Activated CD4-positive, alpha-beta T cell treated with anti-CD3 and anti-CD28 coated beads, Interleukin-2, amount 50 U/mL, for 48 hours (primary cell): ENCODE measurements at regions not wholly inside any gene's neighbourhood (a gene's known extent, or its start where the extent isn't known, plus 50 kb on each side); places are given as distances from the start of the nearest gene placed in this dataset.
"Not testable (repeated sequence)": the region's sequence is repeated elsewhere in the genome, so short reads cannot be mapped to it uniquely, and the experiment has no call there.

Experiments
- DNase-seq, 2 experiments: peaks; one replicate each; pipeline ENCODE4 v3.0.0-alpha.2; 2020

DNA sequence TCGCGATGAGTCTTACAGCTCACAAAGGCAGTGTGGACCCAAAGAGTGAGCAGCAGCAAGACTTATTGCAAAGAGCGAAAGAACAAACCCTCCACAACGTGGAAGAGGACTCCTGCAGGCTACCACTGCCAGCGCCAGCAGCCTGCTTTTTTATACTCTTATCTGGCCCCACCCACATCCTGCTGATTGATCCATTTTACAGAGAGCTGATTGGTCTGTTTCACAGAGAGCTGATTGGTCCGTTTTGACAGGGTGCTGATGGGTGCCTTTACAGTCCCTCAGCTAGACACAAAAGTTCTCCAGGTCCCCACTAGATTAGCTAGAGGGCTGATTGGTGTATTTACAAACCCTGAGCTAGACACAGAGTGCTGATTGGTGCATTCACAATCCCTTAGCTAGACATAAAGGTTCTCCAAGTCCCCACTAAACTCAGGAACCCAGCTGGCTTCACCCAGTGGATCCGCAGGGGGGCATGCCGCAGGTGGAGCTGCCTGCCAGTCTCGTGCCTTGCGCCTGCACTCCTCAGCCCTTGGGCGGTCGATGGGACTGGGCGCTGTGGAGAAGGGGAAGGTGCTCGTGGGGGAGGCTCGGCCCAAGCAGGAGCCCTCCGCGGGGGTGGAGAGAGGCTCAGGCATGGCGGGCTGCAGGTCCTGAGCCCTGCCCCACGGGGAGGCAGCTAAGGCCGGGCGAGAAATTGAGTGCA, 75.7 kb downstream of the QDPR start:
- DNase-seq: not testable (repeated sequence)

DNA sequence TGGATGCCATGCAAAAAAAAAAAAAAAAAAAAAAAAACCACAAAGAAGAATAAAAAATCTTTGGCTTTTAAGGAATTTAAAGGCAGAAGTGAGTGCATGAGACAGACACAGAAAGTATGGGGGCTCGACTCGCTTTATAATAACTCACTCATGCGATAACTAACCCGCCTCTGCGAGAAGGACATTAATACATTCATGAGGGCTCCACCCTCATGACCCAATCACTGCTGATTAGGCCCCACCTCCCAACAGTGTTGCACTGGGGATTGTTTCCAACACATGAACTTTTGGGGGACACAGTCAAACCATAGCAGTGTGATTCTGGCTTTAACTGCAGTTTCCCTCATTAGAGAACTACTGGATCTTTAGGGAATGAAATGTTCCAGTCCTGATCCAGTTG, 78.1 kb downstream of the QDPR start:
- DNase-seq: no peak

DNA sequence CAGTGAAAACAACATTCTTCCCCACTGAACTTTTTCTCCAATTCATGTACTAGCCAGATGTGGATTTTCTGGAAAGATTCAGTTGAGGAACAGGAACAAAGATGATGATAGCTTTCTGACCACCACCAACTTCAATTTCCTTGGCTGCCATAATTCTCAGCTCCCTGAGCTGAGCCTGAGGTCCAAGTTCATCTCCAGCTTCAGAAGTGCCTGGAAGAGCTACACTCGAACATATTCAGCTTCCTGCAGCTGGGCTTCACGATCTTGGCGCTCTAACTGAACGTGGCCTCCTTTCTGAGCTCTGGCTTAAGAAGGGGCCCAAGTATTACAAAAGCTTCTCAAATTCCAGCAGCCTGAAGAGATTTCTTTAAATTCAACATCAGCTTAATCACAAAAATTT, 83.9 kb downstream of the QDPR start:
- no peak for DNase-seq

DNA sequence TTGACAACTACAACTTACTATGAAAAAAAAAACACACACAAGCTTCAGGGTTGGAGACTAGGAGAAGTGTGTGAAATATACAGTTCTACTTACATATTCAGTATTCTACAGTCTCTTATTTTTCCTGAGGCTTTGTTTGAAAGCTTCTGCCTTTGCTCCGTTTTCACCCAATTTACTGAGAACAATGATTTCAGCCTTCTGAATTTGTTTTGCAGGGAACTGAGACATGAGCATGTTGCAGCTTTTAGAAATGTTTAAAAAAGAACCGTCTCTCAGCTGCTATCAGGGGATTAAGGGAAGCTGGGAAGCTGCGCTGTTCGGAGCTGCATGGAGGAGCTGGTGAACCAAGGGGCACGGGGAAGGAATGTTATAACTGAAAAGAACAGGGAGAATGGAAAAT, 85.7 kb downstream of the QDPR start:
- DNase-seq: no peak

DNA sequence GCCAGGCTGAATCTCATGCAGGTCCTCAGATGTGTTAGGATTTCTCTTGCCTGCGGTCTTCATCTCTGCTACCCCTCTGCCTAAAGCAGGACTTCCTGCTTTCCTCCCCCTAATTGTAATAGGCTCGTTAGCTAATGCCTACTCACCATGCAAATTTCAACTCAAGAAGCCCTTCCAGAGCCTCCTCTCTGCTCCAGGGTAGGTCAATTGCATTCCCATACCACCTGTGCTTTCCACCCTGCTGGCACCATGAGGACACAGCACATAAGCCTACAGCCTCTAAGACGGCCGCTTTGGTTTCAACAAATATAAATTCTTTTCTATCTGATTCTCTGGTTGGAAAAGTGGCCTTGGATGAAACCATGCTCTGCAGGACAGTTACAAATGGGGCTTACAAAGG, 93.9 kb downstream of the QDPR start:
- no peak for DNase-seq

DNA sequence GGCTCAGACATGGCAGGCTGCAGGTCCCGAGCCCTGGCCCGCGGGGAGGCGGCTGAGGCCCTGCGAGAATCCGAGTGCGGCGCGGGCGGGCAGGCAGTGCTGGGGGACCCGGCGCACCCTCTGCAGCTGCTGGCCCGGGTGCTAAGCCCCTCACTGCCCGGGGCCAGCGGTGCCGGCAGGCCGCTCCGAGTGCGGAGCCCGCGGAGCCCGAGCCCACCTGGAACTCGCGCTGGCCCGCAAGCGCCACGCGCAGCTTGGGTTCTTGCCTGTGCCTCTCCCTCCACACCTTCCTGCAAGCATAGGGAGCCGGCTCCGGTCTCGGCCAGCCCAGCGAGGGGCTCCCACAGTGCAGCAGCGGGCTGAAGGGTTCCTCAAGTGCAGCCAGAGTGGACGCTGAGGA, 97.5 kb downstream of the QDPR start:
- no peak for DNase-seq

DNA sequence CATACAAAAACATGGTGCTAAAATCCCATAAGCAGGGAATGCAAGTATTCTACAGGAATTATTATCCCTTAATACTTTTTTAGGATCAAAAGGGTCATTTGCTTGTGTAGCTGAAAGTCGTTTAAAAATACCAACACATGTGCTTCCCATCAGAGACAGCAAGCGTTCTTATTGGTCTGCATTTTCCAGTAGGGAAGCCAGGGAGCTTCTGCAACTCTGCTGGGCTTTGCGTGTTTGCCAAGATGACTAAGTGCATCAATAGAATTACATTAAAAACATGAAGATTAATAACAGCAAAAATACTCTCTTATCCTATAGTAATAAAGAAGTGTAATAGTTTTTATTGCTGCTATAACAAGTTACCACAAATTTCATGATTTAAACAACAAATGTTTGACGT, 111.2 kb downstream of the QDPR start:
- DNase-seq: no peak

DNA sequence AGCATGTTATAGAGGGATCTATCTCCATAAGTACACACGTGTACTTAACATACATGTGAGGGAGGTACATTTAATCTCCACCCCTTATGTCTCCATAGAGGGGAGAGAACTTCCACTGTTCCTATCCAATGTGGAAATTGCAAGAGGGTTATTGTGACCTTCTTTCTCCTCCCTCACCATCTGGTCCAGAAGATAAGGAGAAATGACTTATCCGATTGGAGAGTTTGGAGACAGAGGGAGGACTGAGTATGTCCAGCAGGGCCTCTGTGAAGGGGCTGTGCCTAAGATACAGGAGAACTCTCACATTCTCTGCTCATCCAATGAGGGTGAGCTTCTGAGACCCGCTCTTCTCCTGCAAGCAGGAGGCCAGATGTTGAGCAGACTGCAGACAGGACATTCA, 113.1 kb downstream of the QDPR start:
- DNase-seq: no peak

DNA sequence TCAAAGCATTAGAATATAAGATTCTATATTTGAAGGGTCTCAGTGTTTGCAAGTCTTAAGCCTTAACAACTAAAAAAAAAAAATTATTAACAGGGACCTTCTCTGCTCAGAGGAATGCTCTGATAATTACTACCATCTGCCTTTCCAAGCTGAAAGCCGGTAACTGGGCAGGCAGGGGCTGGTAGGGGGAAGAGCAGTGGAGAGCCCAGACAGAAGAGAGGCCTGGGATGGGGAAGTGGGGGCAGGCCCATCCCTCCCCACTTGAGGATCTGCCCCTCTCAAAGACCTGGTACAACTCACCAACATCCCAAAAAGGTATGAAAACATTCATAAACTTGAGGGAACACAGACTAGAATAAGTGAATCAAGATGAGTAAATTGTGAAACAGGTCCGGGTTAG, 113.9 kb downstream of the QDPR start:
- no peak for DNase-seq

DNA sequence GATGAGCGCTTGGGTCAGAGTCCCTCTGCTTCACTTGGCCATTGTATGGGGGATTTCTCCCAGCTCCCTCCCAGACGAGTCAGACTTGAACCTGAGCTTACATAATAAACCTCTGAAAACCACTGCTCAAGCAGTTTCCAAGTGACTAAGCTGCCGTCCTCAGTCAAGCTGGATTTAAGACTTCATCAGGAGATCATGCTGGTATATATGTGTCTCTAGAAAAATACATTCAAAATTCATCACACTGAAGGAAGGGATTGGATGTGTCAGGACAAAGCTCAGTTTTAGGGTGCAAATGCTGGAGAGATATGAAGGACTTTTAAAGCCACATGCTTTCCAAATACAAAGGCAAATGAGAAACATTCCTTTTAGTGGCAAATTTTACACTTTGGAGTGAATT, 114.3 kb downstream of the QDPR start:
- no peak for DNase-seq

DNA sequence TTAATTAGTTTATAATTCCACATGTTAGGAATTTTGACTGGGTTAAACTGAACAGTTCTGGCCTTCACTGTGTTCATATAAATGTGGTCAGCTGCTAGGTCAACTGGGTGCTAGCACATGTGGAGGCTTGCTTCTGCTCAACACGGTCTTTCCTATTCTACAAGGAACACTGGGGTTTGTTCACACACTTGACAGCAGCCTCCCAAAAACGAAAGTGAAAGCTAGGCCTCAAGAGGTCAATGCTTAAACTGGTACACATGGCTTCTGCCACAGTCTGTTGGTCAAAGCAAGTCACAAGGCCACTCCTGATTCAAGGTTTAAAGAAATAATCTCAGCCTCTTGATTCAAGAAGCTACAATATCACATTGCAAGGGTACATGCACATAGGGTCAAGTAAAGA, 126.5 kb downstream of the QDPR start:
- DNase-seq: peak in 1 of 2 experiments; percentile 1

DNA sequence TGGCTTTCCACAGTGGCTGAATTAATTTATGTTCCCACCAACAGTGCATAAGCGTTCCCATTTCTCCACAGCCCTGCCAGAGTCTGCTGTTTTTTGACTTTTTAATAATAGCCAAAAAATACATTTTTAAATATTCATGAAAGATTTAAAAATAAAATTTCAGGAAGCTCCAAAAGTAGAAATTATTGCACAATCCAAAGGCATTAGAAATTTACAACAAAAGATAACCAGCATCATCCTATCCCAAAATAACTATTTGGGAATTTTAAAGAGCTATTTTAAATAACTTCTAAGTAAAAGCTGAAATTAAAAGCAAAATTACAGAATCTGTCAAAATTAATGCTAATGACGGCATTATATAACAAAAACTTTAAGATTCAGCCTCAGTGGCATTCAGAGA, 131.5 kb downstream of the QDPR start:
- no peak for DNase-seq

DNA sequence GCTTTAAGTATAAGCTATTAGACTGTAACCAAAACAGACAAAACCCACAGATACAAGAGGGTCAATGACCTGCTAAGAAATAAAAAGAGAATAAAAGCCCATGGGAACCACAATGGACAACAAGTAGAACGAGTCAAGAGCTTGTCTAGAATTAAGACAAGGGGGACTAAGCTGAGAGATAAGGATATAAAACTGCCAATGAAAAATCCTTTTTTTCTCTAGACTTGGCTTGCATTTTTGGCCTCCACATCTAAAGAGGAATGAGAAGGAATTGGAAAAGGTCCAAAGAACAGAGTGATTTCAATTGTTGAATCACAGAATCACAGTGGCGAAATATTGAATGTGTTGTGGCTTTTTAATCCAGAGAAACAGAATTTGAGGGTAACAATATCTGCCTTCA, 135.7 kb downstream of the QDPR start:
- no peak for DNase-seq

DNA sequence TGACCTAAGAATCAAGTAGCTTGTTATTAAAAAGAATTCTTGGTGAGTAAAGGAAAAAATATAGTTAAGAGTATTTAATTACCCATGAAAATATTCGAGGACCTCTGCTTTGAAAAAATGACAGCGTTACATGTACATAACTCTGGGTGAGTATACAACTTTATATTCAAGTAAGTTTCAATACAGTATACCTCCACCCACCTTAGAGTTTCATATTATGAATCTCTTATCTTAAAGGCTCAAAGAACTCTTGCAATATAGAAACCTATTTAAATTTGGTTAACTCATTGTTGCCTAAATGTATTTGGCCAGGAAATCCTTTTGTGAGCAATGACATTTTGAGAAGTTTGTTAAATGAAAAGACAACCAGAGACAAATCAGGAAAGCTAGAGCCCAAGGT, 138.2 kb downstream of the QDPR start:
- no peak for DNase-seq

DNA sequence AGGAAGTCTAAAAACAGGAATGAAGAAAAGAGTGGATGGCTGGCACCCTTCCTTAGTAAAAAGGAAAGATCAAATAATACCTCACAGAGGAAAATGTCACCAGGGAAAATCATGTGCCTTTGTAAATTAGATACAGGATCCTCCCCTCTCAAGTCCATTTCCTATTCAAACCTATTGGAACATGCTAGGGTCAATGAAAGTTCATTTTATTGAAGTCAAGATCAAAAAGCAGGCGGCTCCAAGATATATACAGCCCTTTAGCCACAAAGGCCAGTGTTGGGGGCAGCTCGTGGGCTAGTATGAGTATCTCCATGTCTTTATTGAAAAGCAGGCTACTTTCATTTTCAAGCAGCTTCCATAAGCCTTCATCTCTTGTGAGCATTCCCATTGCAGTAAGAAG, 141.1 kb downstream of the QDPR start:
- no peak for DNase-seq

DNA sequence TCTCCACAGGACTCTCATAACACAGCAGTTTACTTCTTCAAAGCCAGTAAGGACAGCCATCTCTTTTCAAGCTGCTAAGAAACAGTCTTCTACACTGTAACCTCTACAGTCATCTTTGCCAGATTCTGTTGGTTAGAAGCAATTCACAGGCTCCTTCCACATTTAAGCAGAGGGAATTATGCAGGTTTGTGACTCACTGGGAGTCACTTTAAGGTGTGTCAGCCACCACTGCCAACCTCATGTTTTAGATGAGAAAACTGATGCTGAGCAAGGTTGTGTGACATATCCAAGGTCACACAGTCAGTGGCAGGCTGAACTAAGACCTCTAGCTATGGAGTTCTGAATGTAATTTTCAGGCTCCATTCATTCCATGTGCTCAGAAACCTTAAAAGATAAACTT, 143.5 kb downstream of the QDPR start:
- no peak for DNase-seq

DNA sequence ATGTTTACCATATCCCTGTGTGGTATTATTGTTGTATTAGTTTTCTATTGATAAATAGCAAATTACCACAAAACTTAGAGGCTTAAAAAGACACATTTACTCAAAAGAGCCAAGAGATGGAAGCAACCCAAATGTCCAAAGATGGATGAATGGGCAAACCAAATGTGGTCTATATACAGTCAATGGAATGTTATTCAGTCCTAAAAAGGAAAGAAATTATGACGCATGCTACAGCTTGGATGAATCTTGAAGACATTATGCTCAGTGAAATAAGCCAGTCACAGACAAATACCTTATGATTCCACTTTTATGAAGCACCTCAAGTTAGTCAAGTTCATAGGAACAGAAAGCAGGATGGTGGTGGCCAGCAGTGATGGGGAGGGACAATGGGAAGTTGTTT, 144.7 kb downstream of the QDPR start:
- no peak for DNase-seq

DNA sequence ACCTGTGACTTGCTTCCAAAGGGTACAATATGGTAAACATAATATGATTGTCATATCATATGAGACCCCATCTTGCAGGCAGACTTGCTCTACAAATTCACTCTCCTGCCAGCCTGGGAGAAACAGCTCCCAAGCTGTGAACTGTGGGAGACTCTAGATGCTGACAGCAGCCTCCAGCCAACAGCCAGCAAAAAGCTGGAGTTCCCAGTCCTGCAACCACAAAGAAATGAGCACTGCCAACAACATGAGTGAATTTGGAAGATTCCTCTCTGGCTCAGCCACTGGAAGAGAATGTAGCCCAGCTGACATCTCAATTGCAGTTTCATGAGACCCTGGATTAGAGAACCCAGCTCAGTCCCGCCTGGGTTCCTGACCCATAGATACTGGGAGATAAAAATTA, 145.4 kb downstream of the QDPR start:
- DNase-seq: no peak

DNA sequence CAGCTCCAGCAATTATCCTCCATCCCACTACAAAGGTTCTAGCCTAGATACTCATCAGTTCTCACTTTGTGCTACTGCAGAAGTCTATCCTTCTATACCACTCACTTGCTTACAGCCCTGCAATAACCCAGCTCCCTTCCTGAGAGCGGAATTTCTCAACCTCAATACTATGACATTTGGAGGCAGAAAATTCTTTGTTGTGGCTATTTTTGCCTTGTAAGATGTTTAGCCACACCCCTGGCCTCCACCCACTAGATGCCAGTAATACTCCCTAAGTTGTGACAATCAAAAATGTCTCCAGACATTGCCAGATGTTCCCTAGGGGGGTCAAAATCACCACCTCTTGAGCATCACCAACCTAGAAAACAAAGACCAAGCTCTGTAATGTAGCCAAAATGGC, 149.5 kb downstream of the QDPR start:
- DNase-seq: no peak

DNA sequence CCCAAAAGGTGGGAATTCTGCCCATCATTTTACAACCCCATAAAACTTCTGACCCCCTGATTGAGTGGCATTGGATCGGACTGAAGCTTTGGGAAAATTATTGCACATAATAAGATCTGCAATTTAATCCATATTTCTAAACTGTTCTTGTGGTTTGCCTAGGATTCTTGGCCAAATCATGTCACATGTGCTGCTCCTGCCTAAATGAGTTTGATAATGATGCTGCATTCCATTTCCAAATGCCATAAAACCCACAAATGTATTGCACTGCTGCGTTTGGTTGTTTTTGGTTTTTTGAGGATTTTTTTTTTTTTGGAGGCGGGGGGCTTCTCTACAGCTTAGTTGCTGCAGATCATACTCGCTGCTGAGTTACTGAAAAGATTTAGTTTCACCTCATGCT, 153.6 kb downstream of the QDPR start:
- no peak for DNase-seq

DNA sequence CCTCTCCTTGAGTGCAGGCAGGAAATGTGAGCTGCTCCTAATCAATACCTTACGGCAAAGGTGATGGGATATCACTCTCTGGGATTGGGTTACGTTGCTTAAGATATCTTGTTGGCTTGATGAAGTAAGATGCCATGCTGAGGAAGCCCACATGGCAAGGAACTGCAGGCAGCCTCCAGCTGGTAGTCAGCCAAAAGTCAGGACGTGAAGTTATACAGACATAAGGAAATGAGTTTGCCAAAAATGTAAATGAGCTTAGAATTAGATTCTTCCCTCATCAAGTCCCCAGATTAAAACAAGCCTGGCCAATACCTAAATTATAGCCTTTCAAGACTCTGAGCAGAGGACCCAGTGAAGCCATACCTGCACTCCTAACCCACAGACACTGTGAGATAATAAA, 155.0 kb downstream of the QDPR start:
- no peak for DNase-seq

DNA sequence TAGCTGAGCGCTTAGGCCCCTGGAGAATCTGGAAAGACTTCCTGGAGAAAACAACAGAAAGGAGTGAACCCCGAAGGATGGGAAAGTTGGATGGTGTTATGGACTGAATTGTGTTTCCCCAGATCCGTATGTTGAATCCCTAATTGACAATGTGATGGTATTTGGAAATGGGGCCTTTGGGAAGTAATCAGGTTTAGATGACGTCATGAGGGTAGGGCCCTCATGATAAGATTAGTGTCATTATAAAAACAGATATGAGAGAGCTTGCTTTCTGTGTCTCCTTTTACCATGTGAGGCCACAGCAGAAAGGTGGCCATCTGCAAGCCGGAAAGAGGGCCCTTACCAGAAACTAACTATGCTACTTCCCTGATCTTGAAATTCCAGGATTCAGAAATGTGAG, 159.5 kb downstream of the QDPR start:
- no peak for DNase-seq

DNA sequence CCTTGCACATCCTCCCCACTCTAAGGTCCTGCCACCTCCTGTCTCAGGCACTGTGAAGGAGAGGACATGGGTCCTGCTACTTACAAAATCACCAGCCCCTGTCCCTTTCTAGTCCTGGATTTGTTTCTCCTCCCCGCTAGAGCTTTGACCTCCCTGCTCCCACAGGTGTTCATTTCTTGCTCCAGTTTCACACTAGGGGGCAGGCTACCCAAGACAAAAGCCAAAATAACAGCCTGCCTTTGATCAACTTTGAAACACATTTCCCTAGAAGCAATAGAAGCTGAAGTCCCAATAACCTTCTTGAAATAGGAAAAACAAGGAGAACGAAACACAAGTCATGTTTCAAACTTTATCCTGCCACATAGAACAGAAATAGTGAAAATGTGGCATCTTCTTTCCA, 164.4 kb downstream of the QDPR start:
- DNase-seq: peak; percentile 18 to 31

DNA sequence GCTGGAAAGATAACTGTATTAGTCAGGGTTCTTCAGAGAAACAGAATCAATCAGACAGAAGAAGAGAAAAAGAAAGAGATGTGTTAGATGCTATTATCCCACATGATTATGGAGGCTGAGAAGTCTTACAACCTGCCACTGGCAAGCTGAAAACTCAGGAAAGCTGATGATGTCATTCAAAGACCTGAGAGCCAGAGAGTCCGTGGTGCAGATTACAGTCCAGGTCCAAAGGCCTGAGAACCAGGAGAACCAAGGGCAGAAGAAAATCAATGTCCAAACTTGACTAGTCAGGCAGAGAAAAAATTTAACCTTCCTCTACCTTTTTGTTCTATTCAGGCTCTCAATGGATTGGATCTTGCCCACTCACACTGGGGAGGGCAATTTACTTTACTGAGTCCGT, 172.5 kb downstream of the QDPR start:
- no peak for DNase-seq

DNA sequence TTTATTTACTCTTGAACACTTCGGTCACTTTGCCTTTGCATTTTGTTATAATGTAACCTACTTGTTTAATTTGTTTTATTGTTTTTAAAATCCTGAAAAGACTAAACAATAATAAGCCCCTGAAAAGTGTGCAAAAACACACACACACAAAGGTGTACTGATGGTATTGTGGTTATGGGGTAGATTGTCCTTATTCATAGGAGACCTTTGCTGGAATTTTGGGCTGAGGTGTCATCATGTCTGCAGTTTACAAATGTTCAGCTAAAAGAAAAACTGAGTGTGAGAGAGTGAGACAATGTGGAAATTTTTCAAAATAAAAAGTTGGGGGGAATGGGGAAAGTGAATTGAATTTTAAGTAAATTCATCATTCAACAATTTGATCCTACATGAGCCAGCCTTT, 174.9 kb downstream of the QDPR start:
- DNase-seq: no peak

DNA sequence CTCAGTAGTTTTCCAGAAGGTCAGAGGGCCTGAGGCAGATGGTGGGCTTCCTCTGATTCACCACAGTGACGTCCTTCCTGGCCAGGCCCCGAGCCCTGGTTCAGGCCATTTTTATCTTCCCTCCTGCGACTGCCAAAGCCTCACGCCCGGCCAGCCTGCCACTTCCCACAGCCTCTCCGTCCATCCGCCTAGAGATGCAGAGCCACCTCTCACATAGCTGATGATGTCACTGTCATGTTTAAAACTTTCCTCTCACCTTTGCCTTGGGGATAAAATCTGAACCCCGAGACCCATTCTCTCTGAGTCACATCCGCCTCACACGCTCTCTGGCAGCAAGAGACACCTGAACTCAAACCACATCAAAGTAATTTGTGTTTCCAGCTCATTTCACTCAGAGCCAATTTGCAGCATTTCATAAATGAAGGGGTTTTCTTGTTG, 175.3 kb downstream of the QDPR start:
- DNase-seq: peak; percentile 69 to 76
